IPS-20b (cell line): ENCODE measurements at regions not wholly inside any gene's neighbourhood (a gene's known extent, or its start where the extent isn't known, plus 50 kb on each side); places are given as distances from the start of the nearest gene placed in this dataset.

Source experiments
- H3K27ac ChIP-seq: one replicate; pipeline ENCODE4 v1.5.1; 2013; ENCODE audit warnings: low read length
- H3K27me3 ChIP-seq: 2 replicates; pipeline ENCODE4 v1.6.1; 2013; ENCODE audit warnings: mild to moderate bottlenecking, low read length, inconsistent platforms; ENCODE audit not compliant: insufficient read depth
- H3K36me3 ChIP-seq: 2 replicates; pipeline ENCODE4 v1.6.1; 2013; ENCODE audit warnings: low read depth, mild to moderate bottlenecking, inconsistent platforms, low read length, moderate library complexity; ENCODE audit not compliant: insufficient read depth
- H3K4me1 ChIP-seq: 2 replicates; pipeline ENCODE4 v1.6.1; 2013; ENCODE audit warnings: mild to moderate bottlenecking, control low read depth, inconsistent platforms, low read length, moderate library complexity; ENCODE audit not compliant: insufficient read depth
- H3K4me3 ChIP-seq: 2 replicates; pipeline ENCODE4 v1.5.1; 2013; ENCODE audit warnings: mild to moderate bottlenecking, low read length, inconsistent platforms
- H3K9ac ChIP-seq: 2 replicates; pipeline ENCODE4 v1.6.1; 2013; ENCODE audit warnings: low read depth, mild to moderate bottlenecking, inconsistent platforms, low read length, moderate library complexity
- H3K9me3 ChIP-seq: 2 replicates; pipeline ENCODE4 v1.6.1; 2013; ENCODE audit warnings: mild to moderate bottlenecking, low read depth, low read length, inconsistent platforms; ENCODE audit not compliant: insufficient read depth

GRCh38 chr20:56178219-56178618 is 70.3 kb upstream of the MC3R start:
- H3K4me3 ChIP-seq = no peak overlapping the region
- no peak overlapping the region for H3K9ac ChIP-seq
- H3K9me3 ChIP-seq = no peaks in the 10 kb centered on the region
- no peaks in the 10 kb centered on the region for H3K27me3 ChIP-seq
- H3K27ac ChIP-seq = no peak overlapping the region
- no peaks in the 10 kb centered on the region for H3K4me1 ChIP-seq
- no peaks in the 10 kb centered on the region for H3K36me3 ChIP-seq

GRCh38 chr20:56179051-56179450 is 69.5 kb upstream of the MC3R start:
- no peaks in the 10 kb centered on the region for H3K9me3 ChIP-seq
- no peak overlapping the region for H3K9ac ChIP-seq
- H3K4me3 ChIP-seq = no peak overlapping the region
- H3K4me1 ChIP-seq = no peaks in the 10 kb centered on the region
- no peaks in the 10 kb centered on the region for H3K27me3 ChIP-seq
- H3K27ac ChIP-seq = no peak overlapping the region
- no peaks in the 10 kb centered on the region for H3K36me3 ChIP-seq

- Histone ChIP-seq H3K27ac (no peak overlapping the region), H3K4me1 (no peaks in the 10 kb centered on the region), H3K4me3 (no peak overlapping the region), H3K27me3 (no peaks in the 10 kb centered on the region), H3K9ac (no peak overlapping the region), H3K36me3 (no peaks in the 10 kb centered on the region), H3K9me3 (no peaks in the 10 kb centered on the region)
Observed at GRCh38 chr20:56181583-56181982, 66.9 kb upstream of the MC3R start.

- Histone ChIP-seq H3K4me1 (0 out of 2 replicates have a peak, but pooled peaks cover 3% of the 10 kb centered on the region), H3K4me3 (no peak overlapping the region), H3K9ac (no peak overlapping the region), H3K27ac (no peak overlapping the region), H3K27me3 (no peaks in the 10 kb centered on the region), H3K36me3 (no peaks in the 10 kb centered on the region), H3K9me3 (peaks cover 5% of the 10 kb centered on the region; the same call in 1 of the 2 replicates)
Observed at GRCh38 chr20:56187534-56188165, 60.9 kb upstream of the MC3R start.

- Histone ChIP-seq H3K36me3 (no peaks in the 10 kb centered on the region), H3K9ac (no peak overlapping the region), H3K27me3 (no peaks in the 10 kb centered on the region), H3K4me1 (no peaks in the 10 kb centered on the region), H3K27ac (no peak overlapping the region), H3K4me3 (no peak overlapping the region), H3K9me3 (peaks cover 15% of the 10 kb centered on the region)
Observed at GRCh38 chr20:56194042-56194441, 54.5 kb upstream of the MC3R start.

- H3K4me3 ChIP-seq = no peak overlapping the region
- H3K27me3 ChIP-seq = no peaks in the 10 kb centered on the region
- no peak overlapping the region for H3K9ac ChIP-seq
- H3K27ac ChIP-seq = no peak overlapping the region
- H3K9me3 ChIP-seq = peaks cover 33% of the 10 kb centered on the region
- H3K36me3 ChIP-seq = no peaks in the 10 kb centered on the region
- no peaks in the 10 kb centered on the region for H3K4me1 ChIP-seq
Observed at GRCh38 chr20:56195946-56196345, 52.6 kb upstream of the MC3R start.
